Sigmoid colon (tissue), 6 donors: ENCODE measurements at regions not wholly inside any gene's neighbourhood (a gene's known extent, or its start where the extent isn't known, plus 50 kb on each side); places are given as distances from the start of the nearest gene placed in this dataset.

Source experiments
- DNase-seq: peaks from one replicate; pipeline ENCODE4 v3.0.0-alpha.2; 2019
- H3K27ac ChIP-seq, 4 donors: fragments of 200-600 bp; sonication (generic); one replicate each; pipeline ENCODE4 v1.5.1; 2016 to 2019; ENCODE audit warnings: mild to moderate bottlenecking in 1 of 4
- H3K27me3 ChIP-seq, 3 donors: fragments of 200-600 bp; sonication (generic); one replicate each; pipeline ENCODE4 v1.5.1; 2019; ENCODE audit warnings: mild to moderate bottlenecking in 1 of 3
- H3K36me3 ChIP-seq, 4 donors: fragments of 200-600 bp; sonication (generic); one replicate each; pipeline ENCODE4 v1.5.1; 2016 to 2019
- H3K4me1 ChIP-seq, 4 donors: fragments of 200-600 bp; sonication (generic); one replicate each; pipeline ENCODE4 v1.5.1; 2017 to 2019
- H3K4me3 ChIP-seq, 4 donors: fragments of 200-600 bp; sonication (generic); one replicate each; pipeline ENCODE4 v1.5.1; 2017 to 2019; ENCODE audit warnings: mild to moderate bottlenecking in 2 of 4, moderate library complexity in 1 of 4
- H3K9me3 ChIP-seq, 4 donors: fragments of 200-600 bp in 3 of 4; sonication (generic) in 3 of 4; one replicate each; pipeline versions ENCODE4 v1.5.1 to v1.6.1; 2013 to 2019
- CTCF ChIP-seq, 4 experiments: fragments of 450-650 bp in 3 of 4; fragments of 200-600 bp in 1 of 4; IDR thresholded peaks; one replicate each; pipeline ENCODE4 v1.5.1; 2016 to 2019; ENCODE audit warnings: antibody characterized with exemption in 4 of 4, mild to moderate bottlenecking in 3 of 4, moderate library complexity in 2 of 4
- EP300 ChIP-seq, 4 donors: sonication (generic); formaldehyde crosslinking; IDR thresholded peaks; one replicate each; pipeline ENCODE4 v1.6.1; 2017; ENCODE audit warnings: antibody characterized with exemption in 4 of 4
- POLR2A ChIP-seq, 2 donors: fragments of 450-650 bp; IDR thresholded peaks; one replicate each; pipeline ENCODE4 v1.6.1; 2016; ENCODE audit warnings: antibody characterized with exemption in 2 of 2, mild to moderate bottlenecking in 2 of 2, moderate library complexity in 2 of 2
- POLR2AphosphoS5 ChIP-seq, 4 donors: sonication (generic); formaldehyde crosslinking; IDR thresholded peaks; one replicate each; pipeline ENCODE4 v1.6.1; 2017; ENCODE audit warnings: antibody characterized with exemption in 4 of 4
- WGBS, 2 donors: extraction: QIAGEN DNeasy Blood & Tissue Kit; methylation state at CpG; one replicate each; pipeline ENCODE4 v1.1.7; 2013; 5-methylcytosine and 5-hydroxymethylcytosine counted together
- intact Hi-C: fragments of 100-400 bp; cut with DNase I; formaldehyde crosslinking; loops from one replicate; pipeline ENCODE4 v1.15.1; 2023
- donor health status: healthy with polysubstance abuse.
- donor health status: healthy.

GRCh38 chr20:9969626-9970025 is 65.2 kb upstream of the ANKEF1 start:
- no peak overlapping the region for H3K27ac ChIP-seq
- no peaks in the 10 kb centered on the region for H3K27me3 ChIP-seq
- H3K9me3 ChIP-seq, result no peaks in the 10 kb centered on the region
- WGBS, 2 donors, result 85 to 91% methylated on average over 1 of the region's 1 CpG
- intact Hi-C loops, result no loop called here
- no peak overlapping the region for H3K4me3 ChIP-seq
- TF ChIP-seq EP300 (IDR thresholded peaks at IDR 0.05), result no peak
- TF ChIP-seq CTCF (IDR thresholded peaks at IDR 0.05), result no peak
- TF ChIP-seq POLR2AphosphoS5 (IDR thresholded peaks at IDR 0.05), result no peak
- no peak for TF ChIP-seq POLR2A (IDR thresholded peaks at IDR 0.05)
- H3K4me1 ChIP-seq, result no peaks in the 10 kb centered on the region
- DNase-seq, result no peak
- H3K36me3 ChIP-seq, result no peaks in the 10 kb centered on the region

DNA sequence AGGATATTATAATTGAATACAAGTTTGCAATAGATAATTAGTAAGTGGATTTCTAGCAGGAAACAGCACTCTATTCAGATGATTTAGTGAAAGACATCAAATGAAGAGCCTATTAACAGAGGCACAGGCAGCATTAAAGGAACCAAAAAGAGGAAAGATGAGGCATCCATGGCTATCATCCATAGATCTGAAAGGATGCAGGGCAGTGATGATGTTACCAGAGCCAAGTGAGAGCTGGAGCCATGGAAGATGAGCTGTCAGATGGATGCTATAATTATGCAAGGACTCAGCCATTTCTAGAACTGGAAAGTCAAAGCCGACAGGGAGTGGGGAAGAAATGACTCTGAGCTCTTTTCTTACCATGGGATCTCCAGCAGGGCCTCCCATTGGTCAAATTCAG is 66.8 kb upstream of the ANKEF1 start:
- WGBS, 2 donors, result 33 to 78% methylated on average over 1 of the region's 1 CpG
- Histone ChIP-seq H3K4me3 (no peak overlapping the region), H3K36me3 (no peaks in the 10 kb centered on the region), H3K4me1 (no peaks in the 10 kb centered on the region), H3K27ac (no peak overlapping the region), H3K27me3 (no peaks in the 10 kb centered on the region), H3K9me3 (no peaks in the 10 kb centered on the region)
- no peak for DNase-seq
- TF ChIP-seq EP300 (IDR thresholded peaks at IDR 0.05) (no peak), POLR2A (IDR thresholded peaks at IDR 0.05) (no peak), POLR2AphosphoS5 (IDR thresholded peaks at IDR 0.05) (no peak), CTCF (IDR thresholded peaks at IDR 0.05) (no peak)
- intact Hi-C loops, result no loop called here

DNA sequence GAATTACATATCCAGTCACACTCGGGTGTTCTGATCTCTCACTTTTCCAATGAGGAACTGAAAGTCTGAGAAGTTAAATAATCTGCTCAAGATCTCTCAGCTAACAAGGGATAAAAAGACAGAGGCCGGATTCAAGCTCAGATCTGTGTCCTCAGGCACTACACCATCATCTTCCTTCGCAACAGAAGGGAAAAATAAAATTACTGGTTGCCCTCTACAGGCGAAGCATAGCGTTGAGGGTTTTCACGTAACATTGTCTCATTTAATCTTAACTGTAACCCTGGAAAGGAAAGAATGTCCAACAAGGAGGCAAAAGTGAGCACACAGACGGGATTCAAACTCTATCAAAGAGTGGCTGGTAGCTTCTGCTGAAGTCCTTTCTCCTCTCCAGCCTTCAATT is 67.8 kb upstream of the ANKEF1 start:
- Histone ChIP-seq H3K27ac (no peak overlapping the region), H3K36me3 (no peaks in the 10 kb centered on the region), H3K4me3 (no peak overlapping the region), H3K9me3 (no peaks in the 10 kb centered on the region), H3K27me3 (no peaks in the 10 kb centered on the region), H3K4me1 (no peaks in the 10 kb centered on the region)
- DNase-seq, result no peak
- 15 to 47% methylated on average over 7 of the region's 7 CpGs for WGBS, 2 donors
- intact Hi-C loops, result no loop called here
- TF ChIP-seq CTCF (IDR thresholded peaks at IDR 0.05), result no peak
- TF ChIP-seq POLR2AphosphoS5 (IDR thresholded peaks at IDR 0.05), result no peak
- no peak for TF ChIP-seq POLR2A (IDR thresholded peaks at IDR 0.05)
- TF ChIP-seq EP300 (IDR thresholded peaks at IDR 0.05), result no peak

DNA sequence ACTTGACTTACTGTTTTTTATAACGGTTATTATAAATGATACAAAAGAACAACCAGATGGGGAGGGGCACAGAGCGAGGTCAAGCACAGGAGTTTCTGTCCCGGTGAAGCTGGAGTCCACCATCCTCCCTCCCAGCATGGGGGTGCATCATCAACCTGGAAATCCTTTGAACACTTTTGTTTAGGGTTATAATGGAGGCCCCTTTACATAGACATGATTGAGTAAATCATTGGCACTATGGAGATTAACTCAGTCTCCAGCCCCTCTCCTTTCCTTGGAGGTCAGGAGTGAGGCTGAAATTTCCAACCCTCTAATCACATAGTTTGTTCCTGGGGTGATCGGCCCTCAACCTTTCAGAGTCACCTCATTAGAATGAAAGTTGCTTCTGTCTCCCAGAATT is 71.8 kb upstream of the ANKEF1 start:
- Histone ChIP-seq H3K27me3 (no peaks in the 10 kb centered on the region), H3K4me1 (no peaks in the 10 kb centered on the region), H3K27ac (no peak overlapping the region), H3K9me3 (no peaks in the 10 kb centered on the region), H3K4me3 (no peak overlapping the region), H3K36me3 (no peaks in the 10 kb centered on the region)
- 76% methylated on average over 4 of the region's 4 CpGs for WGBS, 2 donors
- no peak for DNase-seq
- intact Hi-C loops, result no loop called here
- TF ChIP-seq POLR2AphosphoS5 (IDR thresholded peaks at IDR 0.05), result no peak
- no peak for TF ChIP-seq POLR2A (IDR thresholded peaks at IDR 0.05)
- TF ChIP-seq EP300 (IDR thresholded peaks at IDR 0.05), result no peak
- TF ChIP-seq CTCF (IDR thresholded peaks at IDR 0.05), result no peak

DNA sequence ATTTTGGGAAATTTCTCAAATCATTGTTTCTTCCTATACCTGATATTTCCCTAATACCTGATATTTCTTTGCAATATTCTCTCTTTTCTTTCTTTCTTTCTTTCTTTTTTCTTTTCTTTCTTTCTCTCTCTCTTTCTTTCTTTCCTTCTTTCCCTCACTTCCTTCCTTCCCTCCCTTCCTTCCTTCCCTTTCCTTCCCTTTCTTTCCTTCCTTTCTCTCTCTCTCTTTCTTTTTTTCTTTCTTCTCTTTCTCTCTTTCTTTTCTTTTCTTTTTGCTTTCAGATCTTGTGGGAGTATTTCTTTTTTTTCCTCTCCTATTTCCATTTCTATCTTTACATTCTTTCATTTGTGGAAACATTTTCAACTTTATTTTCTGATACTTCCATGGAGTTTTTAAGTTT is 76.1 kb upstream of the ANKEF1 start:
- Histone ChIP-seq H3K9me3 (no peaks in the 10 kb centered on the region), H3K4me3 (no peak overlapping the region), H3K4me1 (no peaks in the 10 kb centered on the region), H3K27me3 (no peaks in the 10 kb centered on the region), H3K27ac (no peak overlapping the region), H3K36me3 (no peaks in the 10 kb centered on the region)
- intact Hi-C loops, result no loop called here
- TF ChIP-seq CTCF (IDR thresholded peaks at IDR 0.05) (no peak), EP300 (IDR thresholded peaks at IDR 0.05) (no peak), POLR2AphosphoS5 (IDR thresholded peaks at IDR 0.05) (no peak), POLR2A (IDR thresholded peaks at IDR 0.05) (no peak)
- no peak for DNase-seq
